ENCODE measurements at regions not wholly inside any gene's neighbourhood (a gene's known extent, or its start where the extent isn't known, plus 50 kb on each side); places are given as distances from the start of the nearest gene placed in this dataset.
"Not testable (repeated sequence)": the region's sequence is repeated elsewhere in the genome, so short reads cannot be mapped to it uniquely, and the experiment has no call there.

DNA sequence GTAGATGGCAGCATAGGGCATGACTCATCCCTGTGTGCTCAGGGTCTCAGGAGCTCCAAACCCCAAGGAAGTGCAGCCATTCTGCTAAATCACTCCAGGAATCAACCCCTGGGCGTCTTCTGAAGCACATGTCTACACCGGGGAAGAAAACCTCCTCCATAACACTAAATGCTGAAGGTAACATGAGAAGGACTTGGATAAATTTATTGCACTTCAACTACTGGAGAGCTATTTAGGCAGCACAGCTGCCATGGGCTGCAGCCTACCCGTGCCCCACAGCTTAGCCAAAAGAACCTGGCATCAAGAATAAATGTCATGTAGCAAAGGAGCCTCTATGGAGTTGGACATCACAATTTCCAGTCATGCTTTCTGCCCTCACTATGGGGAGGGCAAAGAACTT lies 141.7 kb downstream of the GPCPD1 start:
- TF ChIP-seq, protein P1, sequence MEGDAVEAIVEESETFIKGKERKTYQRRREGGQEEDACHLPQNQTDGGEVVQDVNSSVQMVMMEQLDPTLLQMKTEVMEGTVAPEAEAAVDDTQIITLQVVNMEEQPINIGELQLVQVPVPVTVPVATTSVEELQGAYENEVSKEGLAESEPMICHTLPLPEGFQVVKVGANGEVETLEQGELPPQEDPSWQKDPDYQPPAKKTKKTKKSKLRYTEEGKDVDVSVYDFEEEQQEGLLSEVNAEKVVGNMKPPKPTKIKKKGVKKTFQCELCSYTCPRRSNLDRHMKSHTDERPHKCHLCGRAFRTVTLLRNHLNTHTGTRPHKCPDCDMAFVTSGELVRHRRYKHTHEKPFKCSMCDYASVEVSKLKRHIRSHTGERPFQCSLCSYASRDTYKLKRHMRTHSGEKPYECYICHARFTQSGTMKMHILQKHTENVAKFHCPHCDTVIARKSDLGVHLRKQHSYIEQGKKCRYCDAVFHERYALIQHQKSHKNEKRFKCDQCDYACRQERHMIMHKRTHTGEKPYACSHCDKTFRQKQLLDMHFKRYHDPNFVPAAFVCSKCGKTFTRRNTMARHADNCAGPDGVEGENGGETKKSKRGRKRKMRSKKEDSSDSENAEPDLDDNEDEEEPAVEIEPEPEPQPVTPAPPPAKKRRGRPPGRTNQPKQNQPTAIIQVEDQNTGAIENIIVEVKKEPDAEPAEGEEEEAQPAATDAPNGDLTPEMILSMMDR (IDR thresholded peaks at IDR 0.05; ENCODE audit: partially characterized antibody, unreplicated experiment): no peak
- no peak for DNase-seq
- Mint-ChIP-seq H3K4me3 (ENCODE audit: unreplicated experiment) (no peak overlapping the region), H3K4me1 (ENCODE audit: low read depth, unreplicated experiment) (no peaks in the 10 kb centered on the region), H3K27me3 (ENCODE audit: unreplicated experiment) (no peaks in the 10 kb centered on the region), H3K27ac (ENCODE audit: unreplicated experiment) (no peak overlapping the region), H3K36me3 (ENCODE audit: unreplicated experiment) (no peaks in the 10 kb centered on the region), H3K9me3 (ENCODE audit: unreplicated experiment) (no peaks in the 10 kb centered on the region)

DNA sequence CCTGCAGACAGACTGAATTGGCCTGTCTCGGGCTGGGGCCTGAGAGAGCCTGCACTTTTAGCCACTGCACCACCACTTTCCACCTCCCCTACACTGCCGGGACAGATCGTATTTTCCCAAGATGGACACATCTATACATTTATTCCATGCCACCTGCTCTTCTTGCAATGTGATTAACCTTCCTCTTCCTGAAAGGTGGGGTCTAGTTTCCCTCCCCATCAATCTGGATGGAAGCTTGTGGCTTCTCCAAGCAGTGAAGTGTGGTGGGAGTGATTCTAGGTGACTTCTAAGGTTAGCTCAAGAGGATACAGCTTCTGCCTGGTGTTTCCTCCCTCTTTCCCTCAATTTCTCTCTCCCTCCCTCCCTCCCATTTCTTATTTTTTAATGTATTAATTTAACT lies 143.7 kb downstream of the GPCPD1 start:
- no peak for DNase-seq
- H3K4me1 Mint-ChIP-seq (ENCODE audit: low read depth, unreplicated experiment): no peaks in the 10 kb centered on the region
- no peak overlapping the region for H3K27ac Mint-ChIP-seq (ENCODE audit: unreplicated experiment)
- H3K9me3 Mint-ChIP-seq (ENCODE audit: unreplicated experiment): no peaks in the 10 kb centered on the region
- H3K36me3 Mint-ChIP-seq (ENCODE audit: unreplicated experiment): no peaks in the 10 kb centered on the region
- TF ChIP-seq, protein P1 (IDR thresholded peaks at IDR 0.05; ENCODE audit: partially characterized antibody, unreplicated experiment): no peak
- no peaks in the 10 kb centered on the region for H3K27me3 Mint-ChIP-seq (ENCODE audit: unreplicated experiment)
- no peak overlapping the region for H3K4me3 Mint-ChIP-seq (ENCODE audit: unreplicated experiment)

DNA sequence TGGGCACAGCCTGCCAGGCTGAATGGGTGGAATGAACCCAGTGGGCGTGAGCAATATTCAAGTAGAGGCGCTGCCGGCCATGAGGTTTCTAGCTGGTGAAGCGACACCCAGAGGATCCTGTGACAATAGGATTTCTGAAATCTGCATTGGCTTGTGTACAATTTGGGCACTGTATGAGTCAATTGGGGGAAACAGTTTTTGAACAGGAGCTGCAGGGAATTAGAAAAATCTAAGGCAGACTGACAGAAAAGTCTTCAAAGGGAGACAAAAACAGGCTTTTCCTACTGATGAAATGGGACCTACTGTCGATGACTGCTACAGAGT lies 145.2 kb downstream of the GPCPD1 start:
- no peaks in the 10 kb centered on the region for H3K4me1 Mint-ChIP-seq (ENCODE audit: low read depth, unreplicated experiment)
- H3K9me3 Mint-ChIP-seq (ENCODE audit: unreplicated experiment): no peaks in the 10 kb centered on the region
- H3K36me3 Mint-ChIP-seq (ENCODE audit: unreplicated experiment): no peaks in the 10 kb centered on the region
- no peaks in the 10 kb centered on the region for H3K27me3 Mint-ChIP-seq (ENCODE audit: unreplicated experiment)
- TF ChIP-seq, protein P1 (IDR thresholded peaks at IDR 0.05; ENCODE audit: partially characterized antibody, unreplicated experiment): no peak
- no peak overlapping the region for H3K4me3 Mint-ChIP-seq (ENCODE audit: unreplicated experiment)
- H3K27ac Mint-ChIP-seq (ENCODE audit: unreplicated experiment): no peak overlapping the region
- DNase-seq: no peak

DNA sequence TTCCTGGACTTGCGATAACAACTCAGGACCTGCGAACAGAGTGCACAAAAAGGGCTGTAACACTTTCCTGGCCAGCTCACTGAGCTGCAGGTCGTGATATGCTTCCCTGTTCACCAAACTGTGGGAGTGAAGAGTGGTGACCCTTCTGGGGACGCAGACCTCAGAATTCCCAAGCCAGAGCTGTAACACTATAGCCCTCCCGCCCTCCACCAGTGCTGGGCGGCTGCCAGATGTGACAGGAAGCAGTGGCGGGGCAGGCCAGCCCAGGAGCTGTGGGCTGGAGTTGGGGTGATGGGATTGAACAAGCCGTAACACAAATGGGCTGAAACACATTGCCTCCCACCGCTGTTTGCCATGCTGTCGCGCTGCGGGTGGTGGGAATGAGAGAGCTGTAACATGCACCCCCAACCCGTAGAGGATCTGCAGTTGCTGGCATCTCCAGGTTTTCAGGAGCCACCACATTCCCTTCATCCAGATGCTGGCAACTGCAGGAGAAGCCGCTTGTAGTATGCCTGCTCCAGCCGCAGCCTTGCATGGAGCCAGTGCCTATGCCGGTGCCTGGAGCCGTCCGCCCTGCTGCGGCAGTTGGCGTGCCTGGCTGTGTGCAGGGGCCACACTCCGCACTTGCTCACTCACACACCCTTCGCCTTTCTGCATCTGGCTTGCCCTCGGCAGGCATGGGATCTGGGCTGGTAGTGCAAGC lies 145.8 kb downstream of the GPCPD1 start:
- TF ChIP-seq, protein P1 (IDR thresholded peaks at IDR 0.05; ENCODE audit: partially characterized antibody, unreplicated experiment): no peak

DNA sequence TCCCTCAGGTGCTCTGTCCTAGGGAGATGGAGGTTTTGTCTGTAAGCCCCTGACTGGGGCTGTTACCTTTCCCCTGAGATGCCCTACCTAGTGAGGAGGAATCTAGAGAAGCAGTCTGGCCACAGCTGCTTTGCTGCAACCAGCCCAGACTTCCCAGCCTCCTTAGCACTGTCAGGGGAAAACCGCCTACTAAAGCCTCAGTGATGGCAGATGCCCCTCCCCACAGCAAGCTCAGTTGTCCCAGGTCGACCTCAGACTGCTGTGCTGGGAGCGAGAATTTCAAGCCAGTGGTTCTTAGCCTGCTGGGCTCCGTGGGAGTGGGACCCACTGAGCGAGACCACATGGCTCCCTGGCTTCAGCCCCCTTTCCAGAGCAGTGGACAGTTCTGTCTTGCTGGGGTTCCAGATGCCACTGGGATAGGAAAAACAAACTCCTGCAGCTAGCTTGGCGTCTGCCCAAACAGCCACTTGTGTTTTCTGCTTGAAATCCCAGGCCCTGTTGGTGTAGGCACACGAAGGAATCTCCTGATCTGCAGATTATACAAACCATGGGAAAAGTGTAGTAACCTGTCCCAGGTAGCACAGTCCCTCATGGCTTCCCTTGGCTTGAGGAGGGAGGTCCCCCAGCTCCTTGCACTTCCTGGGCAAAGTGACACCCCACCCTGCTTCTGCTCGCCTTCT lies 146.4 kb upstream of the PROKR2 start:
- Mint-ChIP-seq H3K36me3 (ENCODE audit: unreplicated experiment) (no peaks in the 10 kb centered on the region), H3K4me1 (ENCODE audit: low read depth, unreplicated experiment) (no peaks in the 10 kb centered on the region), H3K27me3 (ENCODE audit: unreplicated experiment) (no peaks in the 10 kb centered on the region), H3K9me3 (ENCODE audit: unreplicated experiment) (peaks cover 2% of the 10 kb centered on the region), H3K27ac (ENCODE audit: unreplicated experiment) (no peak overlapping the region), H3K4me3 (ENCODE audit: unreplicated experiment) (no peak overlapping the region)
- DNase-seq: no peak
- TF ChIP-seq, protein P1 (IDR thresholded peaks at IDR 0.05; ENCODE audit: partially characterized antibody, unreplicated experiment): no peak

More for the DNA sequence above, 145.8 kb downstream of the GPCPD1 start:
- no peak for DNase-seq
- no peaks in the 10 kb centered on the region for H3K27me3 Mint-ChIP-seq (ENCODE audit: unreplicated experiment)
- H3K27ac Mint-ChIP-seq (ENCODE audit: unreplicated experiment): no peak overlapping the region
- no peaks in the 10 kb centered on the region for H3K36me3 Mint-ChIP-seq (ENCODE audit: unreplicated experiment)
- no peaks in the 10 kb centered on the region for H3K4me1 Mint-ChIP-seq (ENCODE audit: low read depth, unreplicated experiment)
- no peak overlapping the region for H3K4me3 Mint-ChIP-seq (ENCODE audit: unreplicated experiment)
- peaks cover 2% of the 10 kb centered on the region for H3K9me3 Mint-ChIP-seq (ENCODE audit: unreplicated experiment)

DNA sequence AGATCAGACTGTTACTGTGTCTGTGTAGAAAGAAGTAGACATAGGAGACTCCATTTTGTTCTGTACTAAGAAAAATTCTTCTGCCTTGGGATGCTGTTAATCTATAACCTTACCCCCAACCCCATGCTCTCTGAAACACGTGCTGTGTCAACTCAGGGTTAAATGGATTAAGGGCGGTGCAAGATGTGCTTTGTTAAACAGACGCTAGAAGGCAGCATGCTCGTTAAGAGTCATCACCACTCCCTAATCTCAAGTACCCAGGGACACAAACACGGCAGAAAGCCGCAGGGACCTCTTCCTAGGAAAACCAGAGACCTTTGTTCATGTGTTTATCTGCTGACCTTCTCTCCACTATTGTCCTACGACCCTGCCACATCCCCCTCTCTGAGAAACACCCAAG lies 137.0 kb upstream of the PROKR2 start:
- not testable (repeated sequence) for H3K4me1 Mint-ChIP-seq (ENCODE audit: low read depth, unreplicated experiment)

DNA sequence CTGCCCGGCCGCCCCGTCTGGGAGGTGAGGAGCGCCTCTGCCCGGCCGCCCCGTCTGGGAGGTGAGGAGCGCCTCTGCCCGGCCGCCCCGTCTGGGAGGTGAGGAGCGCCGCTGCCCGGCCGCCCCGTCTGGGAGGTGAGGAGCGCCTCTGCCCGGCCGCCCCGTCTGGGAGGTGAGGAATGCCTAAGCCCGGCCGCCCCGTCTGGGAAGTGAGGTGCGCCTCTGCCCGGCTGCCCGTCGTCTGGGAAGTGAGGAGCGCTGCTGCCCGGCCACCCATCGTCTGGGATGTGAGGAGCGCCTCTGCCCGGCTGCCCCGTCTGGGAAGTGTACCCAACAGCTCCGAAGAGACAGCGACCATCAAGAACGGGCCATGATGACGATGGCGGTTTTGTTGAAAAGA lies 136.6 kb upstream of the PROKR2 start:
- peaks cover 10% of the 10 kb centered on the region for H3K9me3 Mint-ChIP-seq (ENCODE audit: unreplicated experiment)
- not testable (repeated sequence) for H3K27me3 Mint-ChIP-seq (ENCODE audit: unreplicated experiment); H3K4me3 Mint-ChIP-seq (ENCODE audit: unreplicated experiment); H3K27ac Mint-ChIP-seq (ENCODE audit: unreplicated experiment); DNase-seq; H3K4me1 Mint-ChIP-seq (ENCODE audit: low read depth, unreplicated experiment); H3K36me3 Mint-ChIP-seq (ENCODE audit: unreplicated experiment)

More for the DNA sequence above, 137.0 kb upstream of the PROKR2 start:
- H3K4me3 Mint-ChIP-seq (ENCODE audit: unreplicated experiment); H3K36me3 Mint-ChIP-seq (ENCODE audit: unreplicated experiment); H3K27me3 Mint-ChIP-seq (ENCODE audit: unreplicated experiment); DNase-seq; H3K27ac Mint-ChIP-seq (ENCODE audit: unreplicated experiment): not testable (repeated sequence)
- H3K9me3 Mint-ChIP-seq (ENCODE audit: unreplicated experiment): peaks cover 10% of the 10 kb centered on the region

Measured in glutamatergic neuron (in vitro differentiated cells).